Panc1 (cell line): ENCODE measurements at regions not wholly inside any gene's neighbourhood (a gene's known extent, or its start where the extent isn't known, plus 50 kb on each side); places are given as distances from the start of the nearest gene placed in this dataset.

Source experiments
- CTCF ChIP-seq: fragments of 450-650 bp; IDR thresholded peaks from 2 replicates; pipeline ENCODE4 v1.5.1; 2017; ENCODE audit warnings: mild to moderate bottlenecking
- POLR2AphosphoS5 ChIP-seq: IDR thresholded peaks from 2 replicates; pipeline ENCODE4 v1.6.1; 2012; ENCODE audit warnings: mild to moderate bottlenecking, low read depth, low read length, moderate library complexity

DNA sequence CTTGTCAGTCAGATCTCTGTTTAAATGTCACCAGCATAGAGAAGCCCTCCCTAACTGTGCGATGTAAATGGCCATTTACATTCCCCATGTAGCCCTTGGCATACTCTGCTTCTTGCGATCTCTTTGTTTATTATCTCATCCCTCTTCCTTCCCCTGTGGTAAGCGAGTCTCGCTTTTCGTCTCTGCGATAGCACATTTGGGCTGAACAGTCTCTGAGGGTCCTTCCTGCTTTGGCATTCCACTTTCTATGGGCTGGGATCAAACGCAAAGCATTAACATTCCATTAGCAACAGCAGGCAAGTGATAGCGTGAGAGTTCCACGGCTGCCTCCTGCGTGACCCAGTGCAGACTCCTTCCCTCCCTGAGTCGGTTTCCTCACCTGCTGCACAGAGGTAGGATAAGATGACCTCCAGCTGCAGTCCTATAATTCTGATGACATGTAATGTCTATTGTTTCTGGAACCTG lies 61.4 kb upstream of the TUNAR start:
- TF ChIP-seq CTCF (no peak), POLR2AphosphoS5 (no peak)
